GM12875 (cell line): ENCODE measurements at regions not wholly inside any gene's neighbourhood (a gene's known extent, or its start where the extent isn't known, plus 50 kb on each side); places are given as distances from the start of the nearest gene placed in this dataset.

ENCODE experiments used
- H3K4me3 ChIP-seq: one replicate; pipeline ENCODE4 v1.5.1; 2011; ENCODE audit warnings: low read depth, low read length, control low read depth
- CTCF ChIP-seq: IDR thresholded peaks from 2 replicates; pipeline ENCODE4 v1.5.1; 2011; ENCODE audit warnings: low read depth, mild to moderate bottlenecking, control low read depth, inconsistent platforms, low read length, moderate library complexity, borderline replicate concordance; ENCODE audit not compliant: insufficient read depth

- no peak for TF ChIP-seq CTCF
- no peak overlapping the region for H3K4me3 ChIP-seq
These were observed 71.1 kb upstream of the FOXQ1 start for GRCh38 chr6:1240766-1241318.

GRCh38 chr6:1239805-1240204, 72.1 kb upstream of the FOXQ1 start:
- H3K4me3 ChIP-seq = no peak overlapping the region
- no peak for TF ChIP-seq CTCF

GRCh38 chr6:1238040-1238439, 73.9 kb upstream of the FOXQ1 start:
- H3K4me3 ChIP-seq = no peak overlapping the region
- TF ChIP-seq CTCF = no peak

- TF ChIP-seq CTCF = no peak
- no peak overlapping the region for H3K4me3 ChIP-seq
These were observed 74.3 kb upstream of the FOXQ1 start for GRCh38 chr6:1237636-1238035.

- H3K4me3 ChIP-seq = no peak overlapping the region
- no peak for TF ChIP-seq CTCF
These were observed 76.1 kb upstream of the FOXQ1 start for GRCh38 chr6:1235825-1236224.

- H3K4me3 ChIP-seq = no peak overlapping the region
- no peak for TF ChIP-seq CTCF
These were observed 78.0 kb upstream of the FOXQ1 start for GRCh38 chr6:1233924-1234323.

- no peak for TF ChIP-seq CTCF
- H3K4me3 ChIP-seq = no peak overlapping the region
These were observed 79.3 kb upstream of the FOXQ1 start for GRCh38 chr6:1232578-1232977.
